ENCODE measurements at regions not wholly inside any gene's neighbourhood (a gene's known extent, or its start where the extent isn't known, plus 50 kb on each side); places are given as distances from the start of the nearest gene placed in this dataset.

DNA sequence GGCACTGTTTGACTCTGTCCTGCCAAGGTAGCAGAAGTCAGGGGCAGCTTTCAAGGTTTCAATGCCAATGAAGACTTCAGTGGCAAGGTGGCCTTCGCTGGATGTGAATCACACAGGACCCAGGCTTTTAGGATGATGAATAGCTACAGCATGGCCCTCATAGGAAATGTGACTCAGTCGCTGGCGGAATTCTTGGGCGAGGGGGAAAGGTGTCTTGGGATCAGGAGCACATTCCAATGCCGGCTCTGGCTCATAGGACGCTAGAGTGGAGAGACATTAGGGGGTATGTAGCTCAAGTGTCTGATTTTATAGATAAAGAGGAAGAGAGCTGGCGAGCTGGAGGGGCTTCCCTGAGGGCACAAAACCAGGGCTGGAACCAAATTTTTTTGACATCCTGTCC lies 68.6 kb downstream of the SMIM21 start:
- Histone ChIP-seq H3K27me3 (ENCODE audit: control insufficient read depth, insufficient read depth, low read length) (no peaks in the 10 kb centered on the region), H3K36me3 (ENCODE audit: control insufficient read depth, insufficient read depth, low read length) (no peaks in the 10 kb centered on the region), H3K27ac (ENCODE audit: low read depth, low read length) (no peak overlapping the region), H3K4me1 (ENCODE audit: control insufficient read depth, insufficient read depth, low read length) (no peaks in the 10 kb centered on the region), H3K9ac (ENCODE audit: low read length) (no peak overlapping the region), H3K9me3 (ENCODE audit: control insufficient read depth, insufficient read depth, low read depth, low read length) (peaks cover 30% of the 10 kb centered on the region), H3K4me3 (ENCODE audit: low read depth, low read length) (no peak overlapping the region)

DNA sequence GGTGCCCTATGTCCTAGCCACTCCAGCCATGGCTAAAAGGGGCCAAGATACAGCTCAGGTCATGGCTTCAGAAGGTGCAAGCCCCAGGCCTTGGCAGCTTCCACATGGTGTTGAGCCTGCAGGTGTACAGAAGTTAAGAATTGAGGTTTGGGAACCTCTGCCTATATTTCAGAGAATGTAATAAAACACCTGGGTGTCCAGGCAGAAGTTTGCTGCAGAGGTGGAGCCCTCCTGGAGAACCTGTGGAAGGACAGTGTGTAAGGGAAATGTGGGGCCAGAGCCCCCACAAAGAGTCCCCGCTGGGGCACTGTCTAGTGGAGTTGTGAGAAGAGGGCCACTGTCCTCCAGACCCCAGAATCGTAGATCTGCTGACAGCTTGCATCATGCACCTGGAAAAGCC lies 74.1 kb downstream of the SMIM21 start:
- Histone ChIP-seq H3K9ac (ENCODE audit: low read length) (no peak overlapping the region), H3K27ac (ENCODE audit: low read depth, low read length) (no peak overlapping the region), H3K27me3 (ENCODE audit: control insufficient read depth, insufficient read depth, low read length) (no peaks in the 10 kb centered on the region), H3K4me3 (ENCODE audit: low read depth, low read length) (no peak overlapping the region), H3K9me3 (ENCODE audit: control insufficient read depth, insufficient read depth, low read depth, low read length) (peaks cover 57% of the 10 kb centered on the region), H3K4me1 (ENCODE audit: control insufficient read depth, insufficient read depth, low read length) (peaks cover 17% of the 10 kb centered on the region), H3K36me3 (ENCODE audit: control insufficient read depth, insufficient read depth, low read length) (no peaks in the 10 kb centered on the region)

DNA sequence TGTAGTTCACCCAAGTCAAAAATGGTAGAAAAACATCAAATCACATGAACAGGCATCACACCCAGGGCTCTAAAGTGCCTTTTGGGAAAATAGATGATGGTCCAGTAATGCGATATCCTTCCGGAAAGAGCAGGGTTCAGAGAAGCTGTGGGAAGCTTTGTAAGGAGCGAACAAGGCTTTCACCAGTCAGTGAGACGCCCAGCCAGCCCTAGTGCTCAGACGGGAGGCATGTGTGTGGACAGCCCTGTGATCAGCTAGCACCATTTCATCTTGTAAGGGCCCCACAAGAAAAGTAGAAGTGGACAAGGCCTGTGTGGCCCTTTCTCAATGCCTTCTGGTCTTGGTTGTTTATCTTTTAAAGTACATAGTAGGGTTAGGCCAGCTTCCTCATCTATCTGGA lies 76.1 kb downstream of the SMIM21 start:
- H3K9me3 ChIP-seq (ENCODE audit: control insufficient read depth, insufficient read depth, low read depth, low read length): peaks cover 51% of the 10 kb centered on the region
- H3K27me3 ChIP-seq (ENCODE audit: control insufficient read depth, insufficient read depth, low read length): no peaks in the 10 kb centered on the region
- no peak overlapping the region for H3K4me3 ChIP-seq (ENCODE audit: low read depth, low read length)
- 0 out of 2 replicates have a peak overlapping the region, but pooled peaks have one; percentile 22 for H3K27ac ChIP-seq (ENCODE audit: low read depth, low read length)
- H3K9ac ChIP-seq (ENCODE audit: low read length): no peak overlapping the region
- H3K4me1 ChIP-seq (ENCODE audit: control insufficient read depth, insufficient read depth, low read length): peaks cover 17% of the 10 kb centered on the region
- no peaks in the 10 kb centered on the region for H3K36me3 ChIP-seq (ENCODE audit: control insufficient read depth, insufficient read depth, low read length)

DNA sequence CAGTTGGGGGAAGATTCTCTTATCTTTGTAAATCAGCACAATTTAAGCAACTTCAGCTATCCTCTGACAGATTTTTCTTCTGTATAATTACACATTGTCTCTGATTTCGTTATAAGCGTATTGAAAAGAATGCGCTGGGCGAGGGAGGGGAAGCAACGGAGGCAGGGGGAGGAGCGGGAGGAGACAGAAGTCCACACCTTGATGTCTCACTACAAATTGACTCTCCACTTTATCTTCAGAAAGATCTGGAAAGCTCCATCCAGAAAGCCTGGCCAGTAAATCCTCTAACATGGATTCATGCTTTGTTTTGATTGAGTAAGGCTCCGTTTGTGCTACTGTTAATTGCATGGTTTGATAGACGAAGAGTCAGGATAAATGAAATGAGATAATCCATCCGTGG lies 76.6 kb downstream of the SMIM21 start:
- H3K9ac ChIP-seq (ENCODE audit: low read length): no peak overlapping the region
- peak overlapping the region; percentile 22; the same call in 1 of the 2 replicates for H3K27ac ChIP-seq (ENCODE audit: low read depth, low read length)
- H3K36me3 ChIP-seq (ENCODE audit: control insufficient read depth, insufficient read depth, low read length): no peaks in the 10 kb centered on the region
- peaks cover 17% of the 10 kb centered on the region for H3K4me1 ChIP-seq (ENCODE audit: control insufficient read depth, insufficient read depth, low read length)
- H3K9me3 ChIP-seq (ENCODE audit: control insufficient read depth, insufficient read depth, low read depth, low read length): peaks cover 46% of the 10 kb centered on the region
- 0 out of 2 replicates have a peak overlapping the region, but pooled peaks have one; percentile 13 for H3K4me3 ChIP-seq (ENCODE audit: low read depth, low read length)
- H3K27me3 ChIP-seq (ENCODE audit: control insufficient read depth, insufficient read depth, low read length): no peaks in the 10 kb centered on the region

DNA sequence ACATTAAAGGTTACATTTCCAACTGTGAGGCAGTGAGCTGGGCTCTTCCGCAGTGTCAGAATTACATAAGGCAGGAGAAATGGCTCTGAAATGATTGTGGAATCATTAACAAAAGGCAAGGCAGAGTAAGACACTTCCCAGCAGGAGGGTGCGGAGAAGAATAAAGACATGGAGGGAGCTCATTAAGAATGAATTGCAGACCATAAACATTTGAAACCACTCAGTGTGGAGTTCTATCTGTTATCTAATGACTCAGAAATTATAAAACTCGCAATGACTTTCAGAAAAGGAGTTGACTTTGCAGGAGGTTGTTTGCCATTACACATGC lies 77.0 kb downstream of the SMIM21 start:
- Histone ChIP-seq H3K4me3 (ENCODE audit: low read depth, low read length) (0 out of 2 replicates have a peak overlapping the region, but pooled peaks have one; percentile 13), H3K27me3 (ENCODE audit: control insufficient read depth, insufficient read depth, low read length) (no peaks in the 10 kb centered on the region)

DNA sequence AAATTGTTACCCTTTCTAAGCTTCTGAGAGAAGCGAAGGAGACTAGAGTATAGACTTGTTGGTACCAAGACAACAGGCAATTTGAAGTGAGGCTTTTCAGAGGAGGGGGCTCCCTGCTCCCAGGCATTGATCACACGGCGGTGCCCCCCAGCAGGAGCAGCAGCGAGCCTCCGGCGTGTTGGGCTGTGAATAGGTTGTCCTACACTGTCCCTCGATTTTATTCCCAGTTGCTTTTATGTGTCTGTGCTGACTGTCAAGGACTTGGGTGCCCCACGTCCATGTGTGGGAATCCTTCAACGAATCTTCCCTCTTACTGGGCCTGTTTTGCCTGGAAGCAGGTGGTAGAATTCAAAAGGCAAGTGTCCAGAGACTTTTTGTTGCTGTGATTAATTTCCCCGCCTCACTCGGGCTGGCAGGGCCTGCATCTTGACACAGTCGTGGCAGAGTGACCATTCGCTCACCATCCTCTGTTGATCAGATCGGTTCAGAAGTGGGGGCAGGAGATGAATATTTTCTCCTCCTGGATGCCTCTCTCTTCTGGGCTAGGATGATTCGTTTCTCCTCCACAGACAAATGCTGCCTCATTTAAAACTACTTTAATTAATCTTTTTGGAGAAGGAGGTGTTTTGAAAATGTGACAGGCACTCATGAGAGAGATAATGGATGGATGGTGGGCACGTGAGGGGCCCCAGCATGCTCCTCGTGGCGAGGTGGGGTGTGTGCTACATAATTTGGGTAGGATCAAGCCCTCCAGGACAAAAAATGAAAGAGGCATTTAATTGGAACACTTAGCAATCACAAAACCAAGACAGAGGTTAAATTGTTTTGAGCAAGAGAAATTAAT lies 77.6 kb downstream of the SMIM21 start:
- Histone ChIP-seq H3K9ac (ENCODE audit: low read length) (no peak overlapping the region), H3K36me3 (ENCODE audit: control insufficient read depth, insufficient read depth, low read length) (no peaks in the 10 kb centered on the region), H3K4me3 (ENCODE audit: low read depth, low read length) (no peak overlapping the region), H3K27ac (ENCODE audit: low read depth, low read length) (peak overlapping the region; percentile 39; the same call in 1 of the 2 replicates), H3K9me3 (ENCODE audit: control insufficient read depth, insufficient read depth, low read depth, low read length) (peaks cover 38% of the 10 kb centered on the region), H3K27me3 (ENCODE audit: control insufficient read depth, insufficient read depth, low read length) (no peaks in the 10 kb centered on the region), H3K4me1 (ENCODE audit: control insufficient read depth, insufficient read depth, low read length) (peaks cover 17% of the 10 kb centered on the region)

More for the DNA sequence above, 77.0 kb downstream of the SMIM21 start:
- Histone ChIP-seq H3K36me3 (ENCODE audit: control insufficient read depth, insufficient read depth, low read length) (no peaks in the 10 kb centered on the region), H3K9me3 (ENCODE audit: control insufficient read depth, insufficient read depth, low read depth, low read length) (peaks cover 43% of the 10 kb centered on the region), H3K27ac (ENCODE audit: low read depth, low read length) (peak overlapping the region; percentile 39; the same call in 1 of the 2 replicates), H3K9ac (ENCODE audit: low read length) (no peak overlapping the region), H3K4me1 (ENCODE audit: control insufficient read depth, insufficient read depth, low read length) (peaks cover 17% of the 10 kb centered on the region)

DNA sequence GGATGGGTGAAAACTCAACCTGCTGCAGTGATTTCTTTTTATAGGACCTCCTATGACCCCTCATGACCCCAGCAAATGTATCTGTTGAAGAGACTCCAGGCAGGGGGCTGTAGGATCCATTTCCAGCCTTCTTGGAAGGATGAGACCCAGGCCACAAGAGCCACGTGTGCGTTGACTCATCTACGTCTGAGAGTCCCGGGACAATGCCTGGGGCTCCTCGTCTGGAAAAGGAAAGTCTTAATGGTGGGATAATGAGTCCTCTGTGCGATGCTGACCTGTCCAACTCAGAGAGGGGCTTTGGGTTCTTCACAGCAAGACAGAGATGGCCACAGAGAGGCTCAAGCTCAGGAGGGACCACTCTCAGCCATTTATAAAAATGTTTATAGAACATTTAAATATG lies 80.8 kb downstream of the SMIM21 start:
- no peak overlapping the region for H3K9ac ChIP-seq (ENCODE audit: low read length)
- H3K4me1 ChIP-seq (ENCODE audit: control insufficient read depth, insufficient read depth, low read length): peaks cover 21% of the 10 kb centered on the region
- H3K9me3 ChIP-seq (ENCODE audit: control insufficient read depth, insufficient read depth, low read depth, low read length): peaks cover 5% of the 10 kb centered on the region
- no peaks in the 10 kb centered on the region for H3K36me3 ChIP-seq (ENCODE audit: control insufficient read depth, insufficient read depth, low read length)
- H3K4me3 ChIP-seq (ENCODE audit: low read depth, low read length): no peak overlapping the region
- no peak overlapping the region for H3K27ac ChIP-seq (ENCODE audit: low read depth, low read length)
- H3K27me3 ChIP-seq (ENCODE audit: control insufficient read depth, insufficient read depth, low read length): no peaks in the 10 kb centered on the region

DNA sequence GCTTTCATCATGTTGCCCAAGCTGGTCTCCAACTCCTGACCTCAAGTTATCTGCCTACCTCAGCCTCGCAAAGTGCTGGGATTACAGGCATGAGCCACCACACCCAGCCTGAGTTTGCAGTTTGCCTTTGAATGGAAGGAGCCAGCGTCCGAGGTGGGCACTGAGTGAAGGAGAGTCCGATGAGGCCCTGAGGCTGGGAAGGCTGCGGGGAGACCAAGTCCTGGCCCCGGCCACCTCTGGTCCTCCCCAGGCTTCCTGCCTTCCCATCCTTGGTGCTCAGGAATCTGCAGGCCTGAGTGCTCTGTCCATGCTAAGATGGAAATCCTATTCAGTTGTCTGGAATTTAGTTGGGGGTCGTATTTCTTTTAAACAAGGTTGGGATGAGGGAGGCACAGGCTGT lies 82.9 kb downstream of the SMIM21 start:
- Histone ChIP-seq H3K27ac (ENCODE audit: low read depth, low read length) (no peak overlapping the region), H3K9me3 (ENCODE audit: control insufficient read depth, insufficient read depth, low read depth, low read length) (no peaks in the 10 kb centered on the region), H3K9ac (ENCODE audit: low read length) (no peak overlapping the region), H3K36me3 (ENCODE audit: control insufficient read depth, insufficient read depth, low read length) (no peaks in the 10 kb centered on the region), H3K27me3 (ENCODE audit: control insufficient read depth, insufficient read depth, low read length) (no peaks in the 10 kb centered on the region), H3K4me1 (ENCODE audit: control insufficient read depth, insufficient read depth, low read length) (peaks cover 4% of the 10 kb centered on the region; the same call in 1 of the 2 replicates), H3K4me3 (ENCODE audit: low read depth, low read length) (no peak overlapping the region)

DNA sequence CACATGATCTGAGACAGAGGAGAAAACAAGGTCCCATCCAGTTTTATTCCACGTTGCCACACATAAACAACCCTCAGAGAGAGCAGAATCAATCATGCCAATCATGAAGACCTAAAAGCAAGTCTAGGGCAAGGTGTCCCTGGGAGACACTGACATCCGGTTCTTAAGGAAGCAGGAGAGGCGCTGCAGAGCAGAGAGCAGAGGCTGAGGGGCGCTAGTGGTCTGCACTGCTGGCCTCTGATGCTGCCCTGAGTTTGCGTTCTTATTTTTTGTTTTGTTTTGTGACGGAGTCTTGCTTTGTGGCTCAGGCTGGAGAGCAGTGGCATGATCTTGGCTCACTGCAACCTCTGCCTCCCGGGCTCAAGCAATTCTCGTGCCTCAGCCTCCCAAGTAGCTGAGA lies 83.3 kb downstream of the SMIM21 start:
- Histone ChIP-seq H3K4me3 (ENCODE audit: low read depth, low read length) (no peak overlapping the region), H3K36me3 (ENCODE audit: control insufficient read depth, insufficient read depth, low read length) (no peaks in the 10 kb centered on the region), H3K27me3 (ENCODE audit: control insufficient read depth, insufficient read depth, low read length) (no peaks in the 10 kb centered on the region), H3K9me3 (ENCODE audit: control insufficient read depth, insufficient read depth, low read depth, low read length) (no peaks in the 10 kb centered on the region), H3K27ac (ENCODE audit: low read depth, low read length) (no peak overlapping the region), H3K9ac (ENCODE audit: low read length) (no peak overlapping the region), H3K4me1 (ENCODE audit: control insufficient read depth, insufficient read depth, low read length) (peaks cover 4% of the 10 kb centered on the region; the same call in 1 of the 2 replicates)

DNA sequence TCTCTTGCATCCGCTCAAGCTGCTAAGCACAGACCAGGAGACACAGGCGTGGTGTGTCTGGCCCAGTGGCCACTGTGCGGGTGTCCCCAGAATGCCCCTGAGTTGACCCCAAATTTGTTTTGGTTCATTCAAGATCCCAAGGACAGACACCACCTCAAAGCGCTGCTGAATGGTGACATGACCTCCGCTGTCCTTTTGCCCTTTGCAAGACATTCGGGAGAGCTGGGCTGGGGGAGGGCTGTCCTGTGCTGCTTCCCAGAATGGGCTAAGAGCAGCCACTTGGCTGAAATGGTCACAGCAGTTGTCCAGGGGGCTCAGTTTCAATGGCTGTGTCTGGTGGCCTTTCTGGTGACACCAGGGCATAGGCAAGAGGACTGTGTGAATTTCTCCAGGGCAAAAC lies 84.1 kb downstream of the SMIM21 start:
- Histone ChIP-seq H3K27me3 (ENCODE audit: control insufficient read depth, insufficient read depth, low read length) (no peaks in the 10 kb centered on the region), H3K9ac (ENCODE audit: low read length) (no peak overlapping the region), H3K4me3 (ENCODE audit: low read depth, low read length) (no peak overlapping the region), H3K4me1 (ENCODE audit: control insufficient read depth, insufficient read depth, low read length) (peaks cover 4% of the 10 kb centered on the region; the same call in 1 of the 2 replicates), H3K36me3 (ENCODE audit: control insufficient read depth, insufficient read depth, low read length) (no peaks in the 10 kb centered on the region), H3K27ac (ENCODE audit: low read depth, low read length) (no peak overlapping the region), H3K9me3 (ENCODE audit: control insufficient read depth, insufficient read depth, low read depth, low read length) (no peaks in the 10 kb centered on the region)

DNA sequence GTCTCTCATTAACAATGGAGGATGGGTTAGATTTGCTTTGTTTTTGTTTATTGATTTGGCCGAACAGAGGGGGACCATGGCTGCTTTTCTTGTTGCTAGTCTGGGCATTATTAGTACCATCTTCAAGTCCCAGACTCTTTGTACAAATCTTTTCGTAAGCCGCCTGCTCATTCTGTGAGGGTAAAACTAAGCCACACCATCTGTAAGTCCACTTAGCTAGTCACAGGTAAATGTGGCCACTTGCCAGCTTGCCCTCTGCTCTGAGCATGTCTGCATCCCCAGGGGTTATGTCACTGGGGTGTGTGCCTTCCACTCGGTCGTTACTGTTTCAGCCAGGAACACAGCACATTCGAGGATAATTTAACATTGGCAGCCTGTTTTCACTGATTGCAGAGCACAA lies 85.6 kb downstream of the SMIM21 start:
- Histone ChIP-seq H3K4me3 (ENCODE audit: low read depth, low read length) (no peak overlapping the region), H3K9me3 (ENCODE audit: control insufficient read depth, insufficient read depth, low read depth, low read length) (no peaks in the 10 kb centered on the region), H3K36me3 (ENCODE audit: control insufficient read depth, insufficient read depth, low read length) (no peaks in the 10 kb centered on the region), H3K4me1 (ENCODE audit: control insufficient read depth, insufficient read depth, low read length) (peaks cover 4% of the 10 kb centered on the region; the same call in 1 of the 2 replicates), H3K27ac (ENCODE audit: low read depth, low read length) (no peak overlapping the region), H3K27me3 (ENCODE audit: control insufficient read depth, insufficient read depth, low read length) (no peaks in the 10 kb centered on the region), H3K9ac (ENCODE audit: low read length) (no peak overlapping the region)

Measured in HUES6 (cell line).